ENCODE measurements at regions not wholly inside any gene's neighbourhood (a gene's known extent, or its start where the extent isn't known, plus 50 kb on each side); places are given as distances from the start of the nearest gene placed in this dataset.

DNA sequence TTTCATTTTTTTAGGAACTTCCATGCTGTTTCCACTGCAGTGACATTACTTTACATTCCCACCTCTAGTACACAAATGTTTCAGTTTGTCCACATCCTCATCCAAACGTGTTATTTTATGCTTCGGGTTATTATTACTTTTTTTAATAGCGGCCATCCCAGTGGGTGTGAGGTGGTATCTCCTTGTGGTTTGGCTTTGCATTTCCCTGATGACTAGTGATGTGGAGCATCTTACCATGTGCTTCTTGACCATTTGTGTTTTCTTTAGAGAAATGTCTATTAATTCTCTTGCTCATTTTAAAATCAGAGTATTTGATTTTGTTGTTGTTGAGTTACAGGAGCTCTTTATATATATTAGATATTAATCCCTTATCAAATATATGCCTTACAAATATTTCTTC is 70.3 kb upstream of the ANO1 start:
- TF ChIP-seq, protein P1, sequence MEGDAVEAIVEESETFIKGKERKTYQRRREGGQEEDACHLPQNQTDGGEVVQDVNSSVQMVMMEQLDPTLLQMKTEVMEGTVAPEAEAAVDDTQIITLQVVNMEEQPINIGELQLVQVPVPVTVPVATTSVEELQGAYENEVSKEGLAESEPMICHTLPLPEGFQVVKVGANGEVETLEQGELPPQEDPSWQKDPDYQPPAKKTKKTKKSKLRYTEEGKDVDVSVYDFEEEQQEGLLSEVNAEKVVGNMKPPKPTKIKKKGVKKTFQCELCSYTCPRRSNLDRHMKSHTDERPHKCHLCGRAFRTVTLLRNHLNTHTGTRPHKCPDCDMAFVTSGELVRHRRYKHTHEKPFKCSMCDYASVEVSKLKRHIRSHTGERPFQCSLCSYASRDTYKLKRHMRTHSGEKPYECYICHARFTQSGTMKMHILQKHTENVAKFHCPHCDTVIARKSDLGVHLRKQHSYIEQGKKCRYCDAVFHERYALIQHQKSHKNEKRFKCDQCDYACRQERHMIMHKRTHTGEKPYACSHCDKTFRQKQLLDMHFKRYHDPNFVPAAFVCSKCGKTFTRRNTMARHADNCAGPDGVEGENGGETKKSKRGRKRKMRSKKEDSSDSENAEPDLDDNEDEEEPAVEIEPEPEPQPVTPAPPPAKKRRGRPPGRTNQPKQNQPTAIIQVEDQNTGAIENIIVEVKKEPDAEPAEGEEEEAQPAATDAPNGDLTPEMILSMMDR (conservative IDR thresholded peaks at IDR 0.05 in 1 of 2, IDR thresholded peaks at IDR 0.05 in 1 of 2; ENCODE audit: low read depth in 1 of 2, low read length in 2 of 2): no peak
- no peak for TF ChIP-seq EZH2 (IDR thresholded peaks at IDR 0.05; ENCODE audit: low read length, missing control alignments)

All from fibroblast of lung (primary cell).